GM21360 (cell line): ENCODE measurements at regions not wholly inside any gene's neighbourhood (a gene's known extent, or its start where the extent isn't known, plus 50 kb on each side); places are given as distances from the start of the nearest gene placed in this dataset.

Experiments used
- ATAC-seq: cut with Tn5 transposase; IDR thresholded peaks from one replicate; pipeline ENCODE4 v1.9.1; 2021; ENCODE audit warnings: mild to moderate bottlenecking, moderate library complexity; ENCODE audit not compliant: unreplicated experiment

GRCh38 chr5:54927097-54927746 lies 58.2 kb downstream of the ESM1 start:
- ATAC-seq, result no peak

GRCh38 chr5:54924487-54924886 lies 60.9 kb downstream of the ESM1 start:
- ATAC-seq, result no peak

DNA sequence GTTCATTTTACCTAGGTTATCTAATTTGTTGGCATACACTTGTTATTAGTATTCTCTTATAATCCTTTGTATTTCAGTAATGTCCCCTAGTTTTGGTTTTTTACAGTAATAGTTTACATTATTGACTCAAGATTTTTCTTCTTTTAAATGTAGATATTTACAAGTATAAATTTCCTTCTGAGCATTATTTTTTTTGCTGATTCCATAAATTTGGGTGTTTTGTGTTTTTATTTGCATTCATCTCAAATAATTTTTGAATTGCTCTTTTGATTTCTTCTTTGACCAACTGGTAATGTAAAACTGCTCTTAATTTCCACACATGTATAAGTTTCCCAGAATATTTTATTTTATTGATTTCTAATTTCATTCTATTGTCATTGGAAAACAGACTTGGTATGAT lies 68.1 kb downstream of the ESM1 start:
- ATAC-seq, result no peak

GRCh38 chr5:54915466-54916027 lies 69.8 kb downstream of the ESM1 start:
- no peak for ATAC-seq

DNA sequence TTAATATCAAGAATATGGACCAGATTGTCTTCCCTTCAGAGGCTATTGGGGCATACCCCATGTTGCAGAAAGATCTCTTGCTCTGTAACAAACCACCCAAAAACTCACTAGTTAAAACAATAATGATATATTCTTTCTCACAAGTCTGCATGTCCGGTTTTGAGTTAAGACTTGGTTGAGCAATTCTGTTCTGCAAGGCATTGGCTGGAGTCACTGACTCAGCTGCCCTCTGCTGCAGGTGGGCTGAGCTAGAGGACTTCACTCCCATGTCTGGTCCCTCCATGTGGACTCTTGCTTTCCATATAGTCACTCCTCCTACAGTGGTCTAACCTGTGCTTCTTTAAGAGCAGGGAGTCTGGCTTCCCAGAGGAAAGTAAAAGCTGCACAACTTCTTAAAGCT lies 73.4 kb downstream of the ESM1 start:
- ATAC-seq, result no peak

DNA sequence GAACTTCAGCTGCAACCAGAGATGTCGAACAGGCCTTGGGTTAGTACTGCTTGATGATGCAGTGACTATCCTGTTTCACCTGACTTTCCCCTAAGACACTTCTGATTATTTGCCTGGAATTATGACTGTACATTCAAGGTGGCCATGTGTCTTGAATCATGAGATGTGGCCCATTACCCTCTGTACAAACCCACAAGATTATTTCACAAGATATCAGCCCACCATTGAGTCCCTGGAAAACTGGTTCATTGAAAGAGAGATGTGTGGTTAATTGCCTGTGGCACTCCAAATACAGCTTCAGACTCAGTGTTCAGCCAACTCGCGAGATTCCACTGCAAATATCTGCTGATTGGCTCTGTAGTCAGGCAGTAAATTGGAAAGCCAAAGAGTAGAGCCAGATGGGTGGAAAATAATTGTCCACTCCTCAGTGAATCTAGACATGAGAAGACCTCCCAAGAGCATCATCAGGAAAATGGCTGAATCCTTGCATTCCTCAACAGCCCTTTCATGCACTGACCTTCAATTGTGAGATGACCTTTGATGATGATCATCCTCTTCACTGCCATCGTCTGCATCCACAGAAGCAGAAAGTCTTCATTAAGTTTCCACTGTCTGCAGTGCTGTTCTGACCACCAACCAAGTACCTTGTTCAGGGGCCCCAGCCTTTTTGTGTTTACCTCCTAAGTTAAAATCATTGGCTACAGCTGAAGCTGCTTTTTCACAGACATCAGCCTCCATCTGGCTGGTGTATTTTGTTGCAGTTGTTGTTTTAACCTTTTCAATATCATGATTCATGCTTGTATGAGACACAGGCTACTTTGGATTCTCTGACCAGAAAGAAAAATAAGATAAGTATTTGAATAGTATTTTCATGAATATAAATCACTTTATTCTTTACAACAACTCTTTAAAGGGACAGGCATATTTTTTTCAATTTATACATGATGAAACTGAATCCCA lies 75.2 kb downstream of the ESM1 start:
- ATAC-seq, result no peak

GRCh38 chr5:54908774-54909525 lies 76.4 kb downstream of the ESM1 start:
- no peak for ATAC-seq

DNA sequence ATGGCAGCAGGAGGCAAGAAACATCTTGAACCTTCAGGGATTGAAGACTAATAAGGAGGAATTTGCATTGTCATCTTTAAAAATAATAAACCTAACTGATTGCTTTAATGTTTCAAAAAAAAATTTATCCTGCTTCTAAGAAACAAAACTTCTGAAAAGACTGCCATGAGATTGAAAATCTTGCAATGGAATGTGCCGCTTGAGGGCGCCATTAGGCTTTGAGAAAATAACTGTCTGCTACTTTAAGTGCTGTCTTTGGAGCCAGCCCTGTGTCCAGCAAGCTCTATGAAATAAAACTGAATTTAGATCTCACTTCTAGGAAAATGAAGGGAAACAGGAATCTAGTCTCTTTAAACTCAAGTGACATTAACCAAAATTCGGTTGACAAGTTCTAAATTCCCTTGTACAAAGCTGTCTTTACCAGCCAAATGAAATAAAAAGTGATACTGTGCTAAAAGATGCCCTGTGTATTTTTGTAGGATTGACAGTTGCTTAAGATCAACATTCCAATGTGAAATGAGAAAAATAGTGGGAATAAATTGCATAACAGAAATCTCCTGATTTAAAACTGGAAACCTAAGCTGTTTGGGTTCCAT lies 79.4 kb downstream of the ESM1 start:
- no peak for ATAC-seq

DNA sequence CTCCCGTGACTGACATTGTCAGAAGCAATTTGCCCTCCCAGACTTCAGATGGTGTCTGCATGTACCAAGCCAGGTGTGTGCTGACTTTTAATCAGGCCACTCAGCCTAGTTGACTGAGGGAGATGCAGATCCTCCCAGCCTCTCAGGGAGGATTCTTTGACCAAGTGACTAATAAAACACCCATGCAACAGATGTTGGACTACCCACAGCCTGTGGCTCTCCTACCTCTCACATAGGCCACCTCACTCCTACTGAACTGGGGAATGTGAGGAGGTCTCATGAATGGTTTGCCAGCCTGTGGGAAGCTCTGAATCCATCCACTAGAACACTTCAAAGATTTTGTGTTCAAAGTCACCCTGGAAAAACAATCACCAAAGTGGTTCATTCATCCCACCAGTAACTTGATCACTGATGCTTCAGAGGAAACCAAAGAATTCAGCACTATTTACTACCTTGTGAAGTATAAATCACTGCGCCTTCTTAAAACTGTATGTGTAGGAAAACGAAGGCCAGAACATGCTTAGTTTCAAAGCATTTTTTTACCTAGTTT lies 80.1 kb downstream of the ESM1 start:
- no peak for ATAC-seq

- no peak for ATAC-seq
Measured at GRCh38 chr5:54904425-54904824, 81.0 kb downstream of the ESM1 start.

GRCh38 chr5:54902791-54903473 lies 82.5 kb downstream of the ESM1 start:
- ATAC-seq, result peak; percentile 99

DNA sequence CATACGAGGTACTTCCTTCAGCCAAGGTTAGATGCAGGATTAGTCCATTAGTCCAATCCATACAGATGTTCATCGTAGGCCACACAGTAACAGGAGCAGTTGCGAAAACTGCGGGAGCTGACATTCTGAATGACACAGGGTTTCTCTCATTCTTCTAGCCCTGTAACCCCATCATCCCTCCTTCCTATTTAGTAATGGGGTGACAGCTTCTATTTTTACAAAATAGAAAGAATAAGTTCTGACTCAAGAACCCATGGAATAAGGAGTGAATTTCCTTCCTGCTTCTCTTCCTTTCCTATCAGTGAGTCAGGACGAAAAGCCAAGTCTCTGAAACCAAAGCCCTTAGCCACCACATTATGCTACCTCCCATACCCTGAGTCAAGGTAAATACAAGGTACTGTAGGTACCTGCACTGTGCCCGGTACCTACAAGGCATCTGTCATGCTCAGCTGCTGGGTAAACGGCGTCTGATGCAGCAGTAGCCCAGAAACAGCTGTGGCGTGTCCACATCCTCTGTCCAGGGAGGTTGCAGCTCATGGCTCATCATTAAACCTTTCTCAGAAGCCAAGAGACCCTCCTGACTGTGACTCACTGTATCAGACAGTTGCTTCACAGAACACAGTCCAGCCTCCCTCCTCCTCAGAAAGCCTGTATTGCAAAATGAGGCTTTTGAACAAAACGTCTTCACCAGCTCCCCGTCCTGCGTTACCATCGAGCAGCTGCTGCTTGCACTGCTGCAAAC lies 84.2 kb downstream of the ESM1 start:
- ATAC-seq, result no peak

DNA sequence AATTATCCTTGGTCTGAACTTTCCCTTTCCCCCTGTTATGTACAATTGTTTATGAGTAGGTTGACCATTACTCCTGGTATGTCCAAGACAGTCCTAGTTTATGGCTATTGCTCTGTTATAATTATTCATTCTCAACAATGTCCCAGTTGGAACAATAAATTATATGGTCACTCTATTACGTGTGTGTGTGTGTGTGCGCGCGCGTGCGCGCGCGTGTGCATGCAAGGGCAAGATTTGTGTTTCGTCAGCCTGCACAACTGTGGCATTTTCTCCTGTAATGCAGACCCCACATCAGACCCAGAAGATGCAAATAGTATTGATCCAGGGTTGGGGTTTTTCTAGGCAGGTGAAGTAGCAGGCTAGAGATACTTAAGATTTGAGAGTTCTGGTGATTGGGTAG lies 88.4 kb downstream of the ESM1 start:
- ATAC-seq, result no peak

- ATAC-seq, result no peak
Measured at GRCh38 chr5:54895816-54896341, 89.5 kb downstream of the ESM1 start.

DNA sequence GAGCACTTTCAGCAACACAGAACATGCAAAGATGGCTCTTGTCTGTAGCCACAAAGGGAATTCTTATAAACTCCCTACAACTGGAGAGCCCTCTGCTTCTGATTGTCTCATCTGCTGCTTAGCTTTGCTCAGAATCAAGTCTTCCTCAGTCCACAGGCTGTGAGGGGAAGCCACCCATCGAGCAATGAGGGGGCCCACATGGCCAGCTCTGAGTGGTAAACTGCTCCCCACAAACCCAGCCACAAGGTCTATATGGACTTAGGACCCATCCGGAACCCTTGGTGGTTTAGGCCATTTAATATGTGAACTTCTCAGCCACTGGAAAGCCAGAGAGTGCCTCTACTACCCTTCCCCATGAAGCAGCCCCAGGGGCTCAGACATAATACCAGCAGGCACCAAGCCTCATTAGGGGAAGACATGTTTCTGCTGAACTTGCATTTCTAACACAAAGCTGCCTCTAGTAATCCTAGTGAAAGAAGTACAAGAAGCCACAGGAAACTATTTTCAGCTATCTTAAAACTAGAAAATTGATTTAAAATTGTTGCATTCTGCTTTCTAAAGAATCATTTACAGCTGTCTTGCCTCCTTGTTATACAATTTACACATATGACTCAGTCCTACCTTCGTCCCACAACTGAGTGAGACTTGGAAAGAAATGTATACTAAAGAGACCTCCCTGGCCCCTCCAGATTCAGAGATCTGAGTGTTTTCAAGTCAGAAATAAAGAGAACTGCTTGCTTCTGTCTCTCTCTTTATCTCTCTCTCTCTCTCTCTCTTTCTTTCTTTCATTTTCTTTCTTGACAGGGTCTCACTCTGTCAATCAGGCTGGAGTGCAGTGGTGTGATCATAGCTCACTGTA lies 90.2 kb downstream of the ESM1 start:
- ATAC-seq, result no peak

- no peak for ATAC-seq
Measured at GRCh38 chr5:54889826-54890225, 95.6 kb downstream of the ESM1 start.

- ATAC-seq, result no peak
Measured at GRCh38 chr5:54887663-54888062, 97.7 kb downstream of the ESM1 start.

- no peak for ATAC-seq
Measured at GRCh38 chr5:54886866-54887265, 98.5 kb downstream of the ESM1 start.
